NCI-H187 (cell line): ENCODE measurements at regions not wholly inside any gene's neighbourhood (a gene's known extent, or its start where the extent isn't known, plus 50 kb on each side); places are given as distances from the start of the nearest gene placed in this dataset.
"Not testable (repeated sequence)": the region's sequence is repeated elsewhere in the genome, so short reads cannot be mapped to it uniquely, and the experiment has no call there.

ENCODE experiments used
- DNase-seq, 2 experiments: peaks; one replicate each; lab custom pipeline; 2025; lab: John Stamatoyannopoulos, UW

- DNase-seq = no peak
These were observed 1061.2 kb downstream of the DIPK2A start for GRCh38 chr3:145032791-145033190.

- no peak for DNase-seq
These were observed 1064.1 kb downstream of the DIPK2A start for GRCh38 chr3:145035682-145036081.

- not testable (repeated sequence) for DNase-seq
These were observed 1082.4 kb downstream of the DIPK2A start for GRCh38 chr3:145054055-145054454.

- no peak for DNase-seq
These were observed 1083.9 kb downstream of the DIPK2A start for GRCh38 chr3:145055375-145056076.

GRCh38 chr3:145058483-145058882 is 1086.9 kb downstream of the DIPK2A start:
- DNase-seq = no peak

- no peak for DNase-seq
These were observed 1092.0 kb downstream of the DIPK2A start for GRCh38 chr3:145063616-145064015.

DNA sequence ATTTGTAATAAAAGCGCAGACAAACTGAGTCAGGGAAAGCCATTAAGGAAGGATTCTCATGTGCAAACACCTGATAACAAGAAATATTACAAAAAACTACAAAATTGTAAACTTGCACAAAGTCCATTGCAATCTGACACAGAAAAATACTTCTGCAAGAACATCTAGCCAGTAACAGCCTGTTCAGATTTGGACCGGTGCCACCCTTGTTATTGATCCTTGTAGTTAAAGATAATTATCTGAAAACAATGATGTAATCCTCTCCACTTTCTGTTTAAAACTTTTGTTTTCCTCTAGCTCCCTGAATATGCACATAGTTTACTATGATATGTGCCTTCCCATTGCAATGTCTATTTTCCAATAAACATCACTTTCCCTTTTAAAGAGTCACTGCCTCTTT is 1090.2 kb downstream of the PLOD2 start:
- DNase-seq = no peak

GRCh38 chr3:145079436-145079835 is 1081.5 kb downstream of the PLOD2 start:
- DNase-seq = no peak

- DNase-seq = no peak
These were observed 1073.9 kb downstream of the PLOD2 start for GRCh38 chr3:145087038-145087437.

DNA sequence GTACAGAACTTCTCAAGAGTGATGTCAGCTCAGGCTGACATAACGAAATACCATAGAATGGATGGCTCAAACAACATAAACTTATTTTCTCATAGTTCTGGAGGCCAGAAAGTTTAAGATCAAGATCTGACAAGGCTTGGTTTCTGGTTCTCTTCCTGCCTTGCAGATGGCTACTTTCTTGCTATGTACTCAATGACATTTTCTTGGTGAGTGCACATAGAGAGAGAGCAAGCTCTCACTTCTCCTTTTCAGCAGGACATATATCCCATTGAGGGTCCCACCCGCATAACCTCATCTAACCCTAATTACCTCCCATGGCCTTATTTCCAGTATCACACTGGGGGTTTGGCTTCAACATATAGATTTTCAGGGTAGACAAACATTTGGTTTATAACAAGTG is 1072.1 kb downstream of the PLOD2 start:
- no peak for DNase-seq

DNA sequence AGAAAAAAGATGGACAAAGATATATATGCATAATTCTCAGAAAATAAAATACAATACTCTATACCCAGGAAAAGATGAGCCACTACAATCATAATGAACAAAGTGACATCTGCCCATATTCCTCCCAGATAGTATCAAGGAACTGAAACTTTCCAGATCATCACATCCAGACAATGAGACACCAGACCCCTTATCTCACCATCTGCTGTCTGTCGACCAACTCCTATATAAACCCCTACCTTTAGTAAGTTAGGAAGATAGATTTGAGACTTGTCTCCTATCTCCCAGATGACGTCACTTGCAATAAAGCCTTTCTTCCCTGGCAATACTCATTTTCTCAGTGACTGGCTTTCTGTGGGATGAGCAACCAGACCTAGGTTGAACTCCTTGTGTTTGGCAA is 1071.6 kb downstream of the PLOD2 start:
- no peak for DNase-seq

GRCh38 chr3:145094355-145094941 is 1066.5 kb downstream of the PLOD2 start:
- DNase-seq = no peak

- not testable (repeated sequence) for DNase-seq
These were observed 1049.8 kb downstream of the PLOD2 start for GRCh38 chr3:145111141-145111540.

GRCh38 chr3:145116769-145117168 is 1044.2 kb downstream of the PLOD2 start:
- no peak for DNase-seq

GRCh38 chr3:145118303-145118702 is 1042.7 kb downstream of the PLOD2 start:
- DNase-seq = no peak

DNA sequence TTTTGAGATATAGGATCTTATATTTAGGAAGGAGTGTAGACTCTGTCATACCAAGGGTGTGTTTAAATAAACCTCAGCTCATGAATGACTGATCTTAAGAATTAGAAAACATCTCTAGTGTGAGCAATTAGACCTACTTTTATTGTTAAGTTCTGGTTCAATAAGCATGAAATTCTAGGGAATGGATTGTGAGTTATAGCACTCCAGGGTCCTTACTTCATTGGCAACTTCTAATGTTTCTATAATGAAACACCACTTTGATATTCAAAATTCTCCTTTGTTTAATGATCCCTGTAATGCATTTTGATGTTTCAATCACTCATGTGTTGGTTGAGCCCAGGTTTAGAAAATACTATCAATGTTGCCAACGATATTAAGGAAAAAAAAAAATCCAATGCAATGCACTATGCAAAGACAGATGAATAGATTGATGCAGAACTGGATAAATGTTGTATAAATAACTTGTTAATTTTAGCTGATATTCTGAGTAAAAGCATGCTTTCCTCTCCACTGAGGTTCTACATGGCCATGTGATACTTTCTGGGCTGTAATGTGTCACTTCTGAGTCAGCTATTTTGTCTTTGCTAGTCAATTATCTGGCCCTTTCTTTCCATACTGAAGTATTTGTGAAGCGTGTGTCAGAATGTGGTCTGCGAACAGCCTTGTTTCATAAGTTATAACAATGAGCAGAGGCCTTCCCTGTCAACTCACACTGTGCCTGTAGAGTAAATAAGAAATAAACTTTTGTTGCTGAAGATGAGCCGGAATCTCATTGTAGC is 1035.9 kb downstream of the PLOD2 start:
- DNase-seq = no peak

- no peak for DNase-seq
These were observed 1027.7 kb downstream of the PLOD2 start for GRCh38 chr3:145133281-145133680.

- DNase-seq = no peak
These were observed 1026.2 kb downstream of the PLOD2 start for GRCh38 chr3:145134738-145135137.

GRCh38 chr3:145144361-145144760 is 1016.6 kb downstream of the PLOD2 start:
- DNase-seq = no peak

DNA sequence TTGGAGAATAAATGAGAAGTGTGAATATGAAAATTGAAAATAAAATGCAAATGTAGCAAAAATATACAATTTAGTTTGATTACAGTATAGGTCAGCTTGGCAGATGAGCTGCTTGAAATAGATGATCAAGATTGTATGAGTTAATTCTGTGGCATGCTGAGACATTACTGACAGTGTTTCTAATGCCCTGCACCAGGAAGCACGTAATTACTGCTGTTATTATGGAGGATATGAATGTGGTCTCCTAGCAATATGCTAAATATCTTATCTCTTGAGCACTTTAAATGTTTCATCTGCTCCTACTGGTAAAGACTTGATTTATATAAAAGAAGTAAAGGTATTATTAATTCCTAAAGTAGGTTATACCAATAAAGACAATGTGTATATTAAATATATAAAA is 1015.5 kb downstream of the PLOD2 start:
- no peak for DNase-seq

DNA sequence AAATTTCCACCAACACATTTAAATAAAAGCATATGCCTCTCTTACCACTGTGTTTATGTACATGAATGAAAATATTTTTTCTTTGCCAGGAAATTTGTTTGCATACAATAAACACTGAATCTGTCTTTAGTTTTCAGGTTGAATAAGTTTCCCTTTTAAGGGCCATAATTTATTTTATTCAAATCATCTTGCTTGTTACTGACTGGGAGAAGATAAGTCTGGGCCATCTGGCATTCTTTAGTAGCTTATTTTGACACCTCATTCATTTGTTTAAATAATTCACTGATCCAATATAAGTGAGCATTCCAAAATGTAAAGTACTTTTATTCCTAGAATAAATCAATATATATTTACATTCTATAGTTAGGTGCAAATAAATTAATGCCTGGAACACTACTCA is 1001.3 kb downstream of the PLOD2 start:
- no peak for DNase-seq

DNA sequence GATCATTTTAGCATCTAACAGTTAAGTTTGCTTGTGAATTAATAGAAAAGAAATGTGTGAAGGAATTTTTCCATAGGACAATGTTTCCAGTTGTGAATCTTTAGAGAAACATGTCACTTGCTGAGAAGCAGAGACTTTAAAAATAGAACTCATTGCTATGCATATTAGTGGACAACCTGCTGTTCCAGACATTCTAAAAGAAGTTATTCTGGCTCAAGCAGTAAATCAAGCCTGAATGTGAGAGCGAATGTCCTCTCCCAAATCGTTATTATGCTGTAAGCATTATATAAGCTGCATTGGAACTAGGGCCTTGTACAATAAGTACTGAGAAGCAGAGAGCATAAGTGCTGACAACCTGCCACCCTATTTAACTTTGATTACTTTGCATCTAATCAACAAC is 990.9 kb downstream of the PLOD2 start:
- DNase-seq = no peak

- no peak for DNase-seq
These were observed 985.4 kb downstream of the PLOD2 start for GRCh38 chr3:145175626-145176025.
